ENCODE measurements at regions not wholly inside any gene's neighbourhood (a gene's known extent, or its start where the extent isn't known, plus 50 kb on each side); places are given as distances from the start of the nearest gene placed in this dataset.

GRCh38 chr7:49424109-49424508 is 349.3 kb upstream of the VWC2 start:
- H3K36me3 ChIP-seq (ENCODE audit: insufficient read depth) = no peaks in the 10 kb centered on the region
- 0 out of 2 replicates have a peak, but pooled peaks cover 5% of the 10 kb centered on the region for H3K9me2 ChIP-seq (ENCODE audit: insufficient read depth)
- no peaks in the 10 kb centered on the region for H3K79me2 ChIP-seq (replicated peaks; ENCODE audit: insufficient read depth)
- Mint-ChIP-seq H3K4me3 (no peak overlapping the region), H3K4me1 (no peaks in the 10 kb centered on the region), H3K27ac (no peak overlapping the region), H3K27me3 (ENCODE audit: insufficient read depth, low read depth, poor library complexity) (no peaks in the 10 kb centered on the region), H3K36me3 (ENCODE audit: low read depth) (no peaks in the 10 kb centered on the region), H3K9me3 (no peaks in the 10 kb centered on the region)
- H3K4me3 ChIP-seq = no peak overlapping the region
- H3K4me1 ChIP-seq (ENCODE audit: insufficient read depth) = no peaks in the 10 kb centered on the region
- no peaks in the 10 kb centered on the region for H3K27me3 ChIP-seq (ENCODE audit: insufficient read depth)
- no peak overlapping the region for H3K27ac ChIP-seq (ENCODE audit: low read depth)
- ATAC-seq (no peak), DNase-seq (ENCODE audit: low spot score) (no peak)
- no peak for TF ChIP-seq POLR2AphosphoS5 (IDR thresholded peaks at IDR 0.05; ENCODE audit: low read depth)
- TF ChIP-seq JUNB (IDR thresholded peaks at IDR 0.05; ENCODE audit: unreplicated experiment) = no peak
- no peak for TF ChIP-seq ZNF331 (CRISPR knock-in tag; IDR thresholded peaks at IDR 0.05; ENCODE audit: low read depth)
- no peak for TF ChIP-seq NANOG (IDR thresholded peaks at IDR 0.05; ENCODE audit: borderline replicate concordance)
- TF ChIP-seq STAT1 (IDR thresholded peaks at IDR 0.05; ENCODE audit: unreplicated experiment) = no peak
- TF ChIP-seq, protein P1, sequence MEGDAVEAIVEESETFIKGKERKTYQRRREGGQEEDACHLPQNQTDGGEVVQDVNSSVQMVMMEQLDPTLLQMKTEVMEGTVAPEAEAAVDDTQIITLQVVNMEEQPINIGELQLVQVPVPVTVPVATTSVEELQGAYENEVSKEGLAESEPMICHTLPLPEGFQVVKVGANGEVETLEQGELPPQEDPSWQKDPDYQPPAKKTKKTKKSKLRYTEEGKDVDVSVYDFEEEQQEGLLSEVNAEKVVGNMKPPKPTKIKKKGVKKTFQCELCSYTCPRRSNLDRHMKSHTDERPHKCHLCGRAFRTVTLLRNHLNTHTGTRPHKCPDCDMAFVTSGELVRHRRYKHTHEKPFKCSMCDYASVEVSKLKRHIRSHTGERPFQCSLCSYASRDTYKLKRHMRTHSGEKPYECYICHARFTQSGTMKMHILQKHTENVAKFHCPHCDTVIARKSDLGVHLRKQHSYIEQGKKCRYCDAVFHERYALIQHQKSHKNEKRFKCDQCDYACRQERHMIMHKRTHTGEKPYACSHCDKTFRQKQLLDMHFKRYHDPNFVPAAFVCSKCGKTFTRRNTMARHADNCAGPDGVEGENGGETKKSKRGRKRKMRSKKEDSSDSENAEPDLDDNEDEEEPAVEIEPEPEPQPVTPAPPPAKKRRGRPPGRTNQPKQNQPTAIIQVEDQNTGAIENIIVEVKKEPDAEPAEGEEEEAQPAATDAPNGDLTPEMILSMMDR (conservative IDR thresholded peaks at IDR 0.05; ENCODE audit: low read depth in 2 of 2) = no peak
- TF ChIP-seq EZH2phosphoT487 (IDR thresholded peaks at IDR 0.05; ENCODE audit: unreplicated experiment) = no peak
- no peak for TF ChIP-seq EZH2 (IDR thresholded peaks at IDR 0.05; ENCODE audit: low read depth, unreplicated experiment)
- TF ChIP-seq REST (IDR thresholded peaks at IDR 0.05; ENCODE audit: unreplicated experiment) = no peak
- no peak for TF ChIP-seq ZNF114 (CRISPR knock-in tag; IDR thresholded peaks at IDR 0.05)
- TF ChIP-seq CREB1 (CRISPR knock-in tag; IDR thresholded peaks at IDR 0.05; ENCODE audit: low read depth) = no peak
- TF ChIP-seq, protein P2, sequence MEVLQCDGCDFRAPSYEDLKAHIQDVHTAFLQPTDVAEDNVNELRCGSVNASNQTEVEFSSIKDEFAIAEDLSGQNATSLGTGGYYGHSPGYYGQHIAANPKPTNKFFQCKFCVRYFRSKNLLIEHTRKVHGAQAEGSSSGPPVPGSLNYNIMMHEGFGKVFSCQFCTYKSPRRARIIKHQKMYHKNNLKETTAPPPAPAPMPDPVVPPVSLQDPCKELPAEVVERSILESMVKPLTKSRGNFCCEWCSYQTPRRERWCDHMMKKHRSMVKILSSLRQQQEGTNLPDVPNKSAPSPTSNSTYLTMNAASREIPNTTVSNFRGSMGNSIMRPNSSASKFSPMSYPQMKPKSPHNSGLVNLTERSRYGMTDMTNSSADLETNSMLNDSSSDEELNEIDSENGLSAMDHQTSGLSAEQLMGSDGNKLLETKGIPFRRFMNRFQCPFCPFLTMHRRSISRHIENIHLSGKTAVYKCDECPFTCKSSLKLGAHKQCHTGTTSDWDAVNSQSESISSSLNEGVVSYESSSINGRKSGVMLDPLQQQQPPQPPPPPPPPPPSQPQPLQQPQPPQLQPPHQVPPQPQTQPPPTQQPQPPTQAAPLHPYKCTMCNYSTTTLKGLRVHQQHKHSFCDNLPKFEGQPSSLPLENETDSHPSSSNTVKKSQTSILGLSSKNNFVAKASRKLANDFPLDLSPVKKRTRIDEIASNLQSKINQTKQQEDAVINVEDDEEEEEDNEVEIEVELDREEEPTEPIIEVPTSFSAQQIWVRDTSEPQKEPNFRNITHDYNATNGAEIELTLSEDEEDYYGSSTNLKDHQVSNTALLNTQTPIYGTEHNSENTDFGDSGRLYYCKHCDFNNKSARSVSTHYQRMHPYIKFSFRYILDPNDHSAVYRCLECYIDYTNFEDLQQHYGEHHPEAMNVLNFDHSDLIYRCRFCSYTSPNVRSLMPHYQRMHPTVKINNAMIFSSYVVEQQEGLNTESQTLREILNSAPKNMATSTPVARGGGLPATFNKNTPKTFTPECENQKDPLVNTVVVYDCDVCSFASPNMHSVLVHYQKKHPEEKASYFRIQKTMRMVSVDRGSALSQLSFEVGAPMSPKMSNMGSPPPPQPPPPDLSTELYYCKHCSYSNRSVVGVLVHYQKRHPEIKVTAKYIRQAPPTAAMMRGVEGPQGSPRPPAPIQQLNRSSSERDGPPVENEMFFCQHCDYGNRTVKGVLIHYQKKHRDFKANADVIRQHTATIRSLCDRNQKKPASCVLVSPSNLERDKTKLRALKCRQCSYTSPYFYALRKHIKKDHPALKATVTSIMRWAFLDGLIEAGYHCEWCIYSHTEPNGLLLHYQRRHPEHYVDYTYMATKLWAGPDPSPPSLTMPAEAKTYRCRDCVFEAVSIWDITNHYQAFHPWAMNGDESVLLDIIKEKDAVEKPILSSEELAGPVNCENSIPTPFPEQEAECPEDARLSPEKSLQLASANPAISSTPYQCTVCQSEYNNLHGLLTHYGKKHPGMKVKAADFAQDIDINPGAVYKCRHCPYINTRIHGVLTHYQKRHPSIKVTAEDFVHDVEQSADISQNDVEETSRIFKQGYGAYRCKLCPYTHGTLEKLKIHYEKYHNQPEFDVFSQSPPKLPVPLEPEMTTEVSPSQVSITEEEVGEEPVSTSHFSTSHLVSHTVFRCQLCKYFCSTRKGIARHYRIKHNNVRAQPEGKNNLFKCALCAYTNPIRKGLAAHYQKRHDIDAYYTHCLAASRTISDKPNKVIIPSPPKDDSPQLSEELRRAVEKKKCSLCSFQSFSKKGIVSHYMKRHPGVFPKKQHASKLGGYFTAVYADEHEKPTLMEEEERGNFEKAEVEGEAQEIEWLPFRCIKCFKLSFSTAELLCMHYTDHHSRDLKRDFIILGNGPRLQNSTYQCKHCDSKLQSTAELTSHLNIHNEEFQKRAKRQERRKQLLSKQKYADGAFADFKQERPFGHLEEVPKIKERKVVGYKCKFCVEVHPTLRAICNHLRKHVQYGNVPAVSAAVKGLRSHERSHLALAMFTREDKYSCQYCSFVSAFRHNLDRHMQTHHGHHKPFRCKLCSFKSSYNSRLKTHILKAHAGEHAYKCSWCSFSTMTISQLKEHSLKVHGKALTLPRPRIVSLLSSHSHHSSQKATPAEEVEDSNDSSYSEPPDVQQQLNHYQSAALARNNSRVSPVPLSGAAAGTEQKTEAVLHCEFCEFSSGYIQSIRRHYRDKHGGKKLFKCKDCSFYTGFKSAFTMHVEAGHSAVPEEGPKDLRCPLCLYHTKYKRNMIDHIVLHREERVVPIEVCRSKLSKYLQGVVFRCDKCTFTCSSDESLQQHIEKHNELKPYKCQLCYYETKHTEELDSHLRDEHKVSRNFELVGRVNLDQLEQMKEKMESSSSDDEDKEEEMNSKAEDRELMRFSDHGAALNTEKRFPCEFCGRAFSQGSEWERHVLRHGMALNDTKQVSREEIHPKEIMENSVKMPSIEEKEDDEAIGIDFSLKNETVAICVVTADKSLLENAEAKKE (CRISPR knock-in tag; IDR thresholded peaks at IDR 0.05) = no peak
- TF ChIP-seq, protein P3, sequence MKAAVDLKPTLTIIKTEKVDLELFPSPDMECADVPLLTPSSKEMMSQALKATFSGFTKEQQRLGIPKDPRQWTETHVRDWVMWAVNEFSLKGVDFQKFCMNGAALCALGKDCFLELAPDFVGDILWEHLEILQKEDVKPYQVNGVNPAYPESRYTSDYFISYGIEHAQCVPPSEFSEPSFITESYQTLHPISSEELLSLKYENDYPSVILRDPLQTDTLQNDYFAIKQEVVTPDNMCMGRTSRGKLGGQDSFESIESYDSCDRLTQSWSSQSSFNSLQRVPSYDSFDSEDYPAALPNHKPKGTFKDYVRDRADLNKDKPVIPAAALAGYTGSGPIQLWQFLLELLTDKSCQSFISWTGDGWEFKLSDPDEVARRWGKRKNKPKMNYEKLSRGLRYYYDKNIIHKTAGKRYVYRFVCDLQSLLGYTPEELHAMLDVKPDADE (IDR thresholded peaks at IDR 0.05) = no peak
- no peak overlapping the region for H2AFZ ChIP-seq
- H3F3A ChIP-seq (replicated peaks; ENCODE audit: low read depth) = no peaks in the 10 kb centered on the region
- no peak overlapping the region for H3K4me2 ChIP-seq
- H4K20me1 ChIP-seq (replicated peaks; ENCODE audit: insufficient read depth) = no peaks in the 10 kb centered on the region

All from GM23338 (cell line).